ENCODE measurements at regions not wholly inside any gene's neighbourhood (a gene's known extent, or its start where the extent isn't known, plus 50 kb on each side); places are given as distances from the start of the nearest gene placed in this dataset.

DNA sequence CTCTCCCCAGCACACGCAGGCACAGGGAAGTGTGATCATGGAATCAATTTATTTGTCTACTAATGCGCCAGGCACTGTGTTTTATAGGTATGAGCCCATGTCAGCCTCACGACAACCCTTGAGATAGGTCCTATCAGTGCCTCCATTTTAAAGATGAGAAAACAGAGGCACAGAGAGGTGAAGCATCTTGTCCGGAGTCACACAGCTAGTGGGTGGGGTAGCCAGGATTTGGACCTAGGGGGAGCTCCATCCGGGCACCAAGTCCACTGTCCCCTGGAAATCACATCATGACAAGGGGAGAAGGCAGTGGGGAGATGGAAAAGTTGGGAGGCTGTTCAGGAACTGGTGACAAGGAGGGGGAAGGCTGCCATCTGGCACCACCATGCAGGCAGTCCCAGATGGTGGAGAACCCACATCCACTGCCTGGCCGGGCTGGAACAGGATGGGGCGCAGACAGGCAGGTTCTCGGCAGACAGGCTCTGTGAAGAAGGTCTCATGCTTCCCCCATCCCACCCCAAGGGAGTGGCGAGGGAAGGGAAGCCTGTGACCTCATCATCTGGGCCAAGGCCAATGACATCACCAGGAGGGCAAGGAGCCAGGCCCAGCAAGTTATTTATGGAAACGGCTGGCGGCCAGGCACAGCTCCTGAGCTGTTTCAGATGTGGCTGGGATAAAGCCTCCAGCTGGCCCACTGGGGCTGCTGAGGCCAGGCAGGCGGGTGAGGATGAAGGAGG, 126.0 kb upstream of the SDK2 start:
- DNase-seq (ENCODE audit: low read depth, low spot score): peak; percentile 21
- RAD21 ChIA-PET (ENCODE audit: low non-redundant PET in 1 of 2, low total read pairs in 2 of 2, uncharacterized antibody in 2 of 2, unreplicated experiment in 2 of 2): no interaction called here
- intact Hi-C loops (cut with micrococcal nuclease): no loop called here

DNA sequence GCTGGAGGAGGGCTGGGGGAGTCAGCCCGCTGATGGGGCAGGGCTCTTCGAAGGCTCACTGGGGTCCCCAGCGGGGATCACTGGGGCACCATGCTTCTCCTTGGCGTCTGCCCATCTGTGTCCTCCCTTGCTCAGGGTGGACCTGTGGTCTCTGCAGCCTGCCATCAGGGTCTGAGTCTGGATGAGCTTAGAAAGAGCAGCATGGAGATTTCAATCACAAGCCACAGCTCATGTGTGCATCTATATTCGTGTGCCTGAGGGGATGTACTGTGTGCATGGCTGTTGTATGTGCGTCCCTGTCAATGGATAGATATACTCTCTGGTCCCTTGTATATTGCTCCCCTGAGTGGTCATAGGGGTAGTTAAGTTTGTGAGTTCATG, 126.6 kb upstream of the SDK2 start:
- H3K4me2 ChIP-seq (ENCODE audit: low read length): peak overlapping the region; percentile 46; the same call in 1 of the 2 replicates
- H2AFZ ChIP-seq (ENCODE audit: low read depth, low read length, poor library complexity, severe bottlenecking): no peak overlapping the region
- H3K79me2 ChIP-seq (ENCODE audit: insufficient read depth, low read length): no peaks in the 10 kb centered on the region
- no peak overlapping the region for H3K9ac ChIP-seq (ENCODE audit: low read length)
- intact Hi-C loops (cut with micrococcal nuclease): no loop called here
- H3K27me3 ChIP-seq (ENCODE audit: insufficient read depth, low read length): peaks cover 64% of the 10 kb centered on the region
- no peaks in the 10 kb centered on the region for H3K9me3 ChIP-seq (ENCODE audit: control insufficient read depth in 1 of 2, insufficient read depth in 1 of 2, low read depth in 1 of 2, low read length in 2 of 2)
- H3K36me3 ChIP-seq (ENCODE audit: control insufficient read depth in 1 of 2, insufficient read depth in 2 of 2, low read length in 2 of 2): no peaks in the 10 kb centered on the region
- DNase-seq (ENCODE audit: low read depth, low spot score) (no peak), ATAC-seq (peak; percentile 41)
- H4K20me1 ChIP-seq (ENCODE audit: insufficient read depth): no peaks in the 10 kb centered on the region
- H3K4me1 ChIP-seq (ENCODE audit: control insufficient read depth in 1 of 2, insufficient read depth in 2 of 2, low read length in 2 of 2): peaks cover 7 to 9% of the 10 kb centered on the region in 2 experiments
- RAD21 ChIA-PET (ENCODE audit: low non-redundant PET in 1 of 2, low total read pairs in 2 of 2, uncharacterized antibody in 2 of 2, unreplicated experiment in 2 of 2): no interaction called here
- POLR2A ChIA-PET: interaction anchor here (0.6 kb wide), 1 partner anchor 353 kb away, joined by 3 read pairs; no protein-coding TSS in a partner anchor
- no peaks in the 10 kb centered on the region for H3K9me2 ChIP-seq (ENCODE audit: insufficient read depth)
- no TSS peak for BruUV-seq (replicated peaks)
- no peak overlapping the region for H3K4me3 ChIP-seq (replicated peaks in 1 of 2; ENCODE audit: low read depth in 1 of 2, low read length in 2 of 2)
- CTCF ChIA-PET: interaction anchor here (0.9 kb wide), 1 partner anchor 28 kb away, joined by 6 read pairs; no protein-coding TSS in a partner anchor
- H3K27ac ChIP-seq (ENCODE audit: low read depth, low read length): no peak overlapping the region
- no peak for TF ChIP-seq ZFX (IDR thresholded peaks at IDR 0.05)
- TF ChIP-seq, protein P1, sequence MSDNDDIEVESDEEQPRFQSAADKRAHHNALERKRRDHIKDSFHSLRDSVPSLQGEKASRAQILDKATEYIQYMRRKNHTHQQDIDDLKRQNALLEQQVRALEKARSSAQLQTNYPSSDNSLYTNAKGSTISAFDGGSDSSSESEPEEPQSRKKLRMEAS (IDR thresholded peaks at IDR 0.05): no peak
- no peak for TF ChIP-seq EZH2phosphoT487 (IDR thresholded peaks at IDR 0.05; ENCODE audit: borderline replicate concordance)
- TF ChIP-seq POLR2AphosphoS5 (IDR thresholded peaks at IDR 0.05; ENCODE audit: low read depth, low read length): no peak
- TF ChIP-seq SRF (IDR thresholded peaks at IDR 0.05; ENCODE audit: low read depth): no peak
- TF ChIP-seq, protein P2, sequence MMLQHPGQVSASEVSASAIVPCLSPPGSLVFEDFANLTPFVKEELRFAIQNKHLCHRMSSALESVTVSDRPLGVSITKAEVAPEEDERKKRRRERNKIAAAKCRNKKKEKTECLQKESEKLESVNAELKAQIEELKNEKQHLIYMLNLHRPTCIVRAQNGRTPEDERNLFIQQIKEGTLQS (IDR thresholded peaks at IDR 0.05): no peak
- no peak for TF ChIP-seq POLR2A (IDR thresholded peaks at IDR 0.05; ENCODE audit: borderline replicate concordance, extremely low read depth, insufficient read depth, insufficient read length)
- TF ChIP-seq EZH2 (IDR thresholded peaks at IDR 0.05): no peak
- TF ChIP-seq YY1 (IDR thresholded peaks at IDR 0.05; ENCODE audit: extremely low read depth, insufficient replicate concordance, low read depth, low read length): no peak
- no peak for TF ChIP-seq CEBPB (IDR thresholded peaks at IDR 0.05; ENCODE audit: low read depth)
- no peak for TF ChIP-seq ELF1 (IDR thresholded peaks at IDR 0.05; ENCODE audit: borderline replicate concordance, low read depth)
- no peak for TF ChIP-seq EGR1 (IDR thresholded peaks at IDR 0.05; ENCODE audit: low read depth)
- TF ChIP-seq RAD21 (IDR thresholded peaks at IDR 0.05; ENCODE audit: low read depth): no peak

More for the DNA sequence above, 126.0 kb upstream of the SDK2 start:
- Histone ChIP-seq H3K36me3 (ENCODE audit: control insufficient read depth in 1 of 2, insufficient read depth in 2 of 2, low read length in 2 of 2) (no peaks in the 10 kb centered on the region), H3K27ac (ENCODE audit: low read depth, low read length) (no peak overlapping the region), H3K9me3 (ENCODE audit: control insufficient read depth in 1 of 2, insufficient read depth in 1 of 2, low read depth in 1 of 2, low read length in 2 of 2) (no peaks in the 10 kb centered on the region), H3K79me2 (ENCODE audit: insufficient read depth, low read length) (no peaks in the 10 kb centered on the region), H3K27me3 (ENCODE audit: insufficient read depth, low read length) (peaks cover 64% of the 10 kb centered on the region), H3K4me3 (replicated peaks in 1 of 2; ENCODE audit: low read depth in 1 of 2, low read length in 2 of 2) (no peak overlapping the region), H2AFZ (ENCODE audit: low read depth, low read length, poor library complexity, severe bottlenecking) (no peak overlapping the region), H3K4me1 (ENCODE audit: control insufficient read depth in 1 of 2, insufficient read depth in 2 of 2, low read length in 2 of 2) (peaks cover 7 to 9% of the 10 kb centered on the region in 2 experiments), H3K9me2 (ENCODE audit: insufficient read depth) (no peaks in the 10 kb centered on the region), H3K9ac (ENCODE audit: low read length) (no peak overlapping the region), H3K4me2 (ENCODE audit: low read length) (peak overlapping the region; percentile 46; the same call in 1 of the 2 replicates), H4K20me1 (ENCODE audit: insufficient read depth) (no peaks in the 10 kb centered on the region)
- peak; percentile 69 for ATAC-seq
- BruUV-seq (replicated peaks): no TSS peak
- CTCF ChIA-PET: interaction anchor here (0.9 kb wide), 1 partner anchor 29 kb away, joined by 6 read pairs; no protein-coding TSS in a partner anchor
- TF ChIP-seq JUND (IDR thresholded peaks at IDR 0.05) (0 out of 2 replicates have a peak, but pooled peaks have one; percentile 8), POLR2AphosphoS5 (IDR thresholded peaks at IDR 0.05; ENCODE audit: low read depth, low read length) (peak; percentile 32; the same call in 1 of the 2 replicates), EGR1 (IDR thresholded peaks at IDR 0.05; ENCODE audit: low read depth) (no peak)
- TF ChIP-seq, protein P3, sequence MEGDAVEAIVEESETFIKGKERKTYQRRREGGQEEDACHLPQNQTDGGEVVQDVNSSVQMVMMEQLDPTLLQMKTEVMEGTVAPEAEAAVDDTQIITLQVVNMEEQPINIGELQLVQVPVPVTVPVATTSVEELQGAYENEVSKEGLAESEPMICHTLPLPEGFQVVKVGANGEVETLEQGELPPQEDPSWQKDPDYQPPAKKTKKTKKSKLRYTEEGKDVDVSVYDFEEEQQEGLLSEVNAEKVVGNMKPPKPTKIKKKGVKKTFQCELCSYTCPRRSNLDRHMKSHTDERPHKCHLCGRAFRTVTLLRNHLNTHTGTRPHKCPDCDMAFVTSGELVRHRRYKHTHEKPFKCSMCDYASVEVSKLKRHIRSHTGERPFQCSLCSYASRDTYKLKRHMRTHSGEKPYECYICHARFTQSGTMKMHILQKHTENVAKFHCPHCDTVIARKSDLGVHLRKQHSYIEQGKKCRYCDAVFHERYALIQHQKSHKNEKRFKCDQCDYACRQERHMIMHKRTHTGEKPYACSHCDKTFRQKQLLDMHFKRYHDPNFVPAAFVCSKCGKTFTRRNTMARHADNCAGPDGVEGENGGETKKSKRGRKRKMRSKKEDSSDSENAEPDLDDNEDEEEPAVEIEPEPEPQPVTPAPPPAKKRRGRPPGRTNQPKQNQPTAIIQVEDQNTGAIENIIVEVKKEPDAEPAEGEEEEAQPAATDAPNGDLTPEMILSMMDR (IDR thresholded peaks at IDR 0.05 in 2 of 3, conservative IDR thresholded peaks at IDR 0.05 in 1 of 3; ENCODE audit: borderline replicate concordance in 1 of 3, insufficient read depth in 1 of 3, low read depth in 2 of 3, low read length in 2 of 3): no peak
- POLR2A ChIA-PET: interaction anchor here (0.6 kb wide), 1 partner anchor 352 kb away, joined by 3 read pairs; no protein-coding TSS in a partner anchor

Data from HCT116 (cell line).